Neural crest cell (in vitro differentiated cells): ENCODE measurements at regions not wholly inside any gene's neighbourhood (a gene's known extent, or its start where the extent isn't known, plus 50 kb on each side); places are given as distances from the start of the nearest gene placed in this dataset.

Source experiments
- DNase-seq: peaks from one replicate; pipeline ENCODE4 v3.0.0; 2021; ENCODE audit warnings: low read depth, mixed read lengths, low spot score
- H3K27ac Mint-ChIP-seq: one replicate; pipeline ENCODE4 v1.8.0; 2021; ENCODE audit warnings: mild to moderate bottlenecking, mixed read lengths; ENCODE audit not compliant: unreplicated experiment
- H3K27me3 Mint-ChIP-seq: 2 replicates; pipeline ENCODE4 v1.8.0; 2021; ENCODE audit warnings: low read depth, mild to moderate bottlenecking, mixed read lengths
- H3K36me3 Mint-ChIP-seq: 2 replicates; pipeline ENCODE4 v1.8.0; 2021; ENCODE audit warnings: low read depth, mild to moderate bottlenecking, mixed read lengths
- H3K4me1 Mint-ChIP-seq: 2 replicates; pipeline ENCODE4 v1.8.0; 2021; ENCODE audit warnings: mixed read lengths
- H3K4me3 Mint-ChIP-seq: one replicate; pipeline ENCODE4 v1.8.0; 2021; ENCODE audit warnings: mild to moderate bottlenecking, mixed read lengths
- H3K9me3 Mint-ChIP-seq: 2 replicates; pipeline ENCODE4 v1.8.0; 2021; ENCODE audit warnings: mixed read lengths
- TF ChIP-seq, protein P1 (sequence below): fragments of 200-600 bp; sonication (generic); conservative IDR thresholded peaks from 2 replicates; pipeline ENCODE4 v1.5.0; 2021; ENCODE audit warnings: antibody characterized with exemption, mild to moderate bottlenecking

GRCh38 chr2:84373391-84373790 is 85.7 kb downstream of the SUCLG1 start:
- Mint-ChIP-seq H3K4me1 (no peaks in the 10 kb centered on the region), H3K36me3 (no peaks in the 10 kb centered on the region), H3K27me3 (peaks cover 5% of the 10 kb centered on the region), H3K27ac (no peak overlapping the region), H3K9me3 (peaks cover 3% of the 10 kb centered on the region), H3K4me3 (no peak overlapping the region)
- DNase-seq, result no peak
- TF ChIP-seq, protein P1, sequence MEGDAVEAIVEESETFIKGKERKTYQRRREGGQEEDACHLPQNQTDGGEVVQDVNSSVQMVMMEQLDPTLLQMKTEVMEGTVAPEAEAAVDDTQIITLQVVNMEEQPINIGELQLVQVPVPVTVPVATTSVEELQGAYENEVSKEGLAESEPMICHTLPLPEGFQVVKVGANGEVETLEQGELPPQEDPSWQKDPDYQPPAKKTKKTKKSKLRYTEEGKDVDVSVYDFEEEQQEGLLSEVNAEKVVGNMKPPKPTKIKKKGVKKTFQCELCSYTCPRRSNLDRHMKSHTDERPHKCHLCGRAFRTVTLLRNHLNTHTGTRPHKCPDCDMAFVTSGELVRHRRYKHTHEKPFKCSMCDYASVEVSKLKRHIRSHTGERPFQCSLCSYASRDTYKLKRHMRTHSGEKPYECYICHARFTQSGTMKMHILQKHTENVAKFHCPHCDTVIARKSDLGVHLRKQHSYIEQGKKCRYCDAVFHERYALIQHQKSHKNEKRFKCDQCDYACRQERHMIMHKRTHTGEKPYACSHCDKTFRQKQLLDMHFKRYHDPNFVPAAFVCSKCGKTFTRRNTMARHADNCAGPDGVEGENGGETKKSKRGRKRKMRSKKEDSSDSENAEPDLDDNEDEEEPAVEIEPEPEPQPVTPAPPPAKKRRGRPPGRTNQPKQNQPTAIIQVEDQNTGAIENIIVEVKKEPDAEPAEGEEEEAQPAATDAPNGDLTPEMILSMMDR, result no peak

- TF ChIP-seq, protein P1, result no peak
- Mint-ChIP-seq H3K4me1 (no peaks in the 10 kb centered on the region), H3K27ac (no peak overlapping the region), H3K27me3 (peaks cover 9% of the 10 kb centered on the region), H3K4me3 (no peak overlapping the region), H3K36me3 (peaks cover 5% of the 10 kb centered on the region), H3K9me3 (peaks cover 23% of the 10 kb centered on the region)
- no peak for DNase-seq
Observed at GRCh38 chr2:84362541-84362940, 96.5 kb downstream of the SUCLG1 start.

- no peaks in the 10 kb centered on the region for H3K27me3 Mint-ChIP-seq
- TF ChIP-seq, protein P1, result no peak
- no peak overlapping the region for H3K27ac Mint-ChIP-seq
- no peaks in the 10 kb centered on the region for H3K36me3 Mint-ChIP-seq
- no peak overlapping the region for H3K4me3 Mint-ChIP-seq
- peaks cover 11% of the 10 kb centered on the region for H3K9me3 Mint-ChIP-seq
- no peak for DNase-seq
- H3K4me1 Mint-ChIP-seq, result no peaks in the 10 kb centered on the region
Observed at GRCh38 chr2:84338069-84338468, 121.0 kb downstream of the SUCLG1 start.

- TF ChIP-seq, protein P1, result no peak
- no peak for DNase-seq
- Mint-ChIP-seq H3K9me3 (peaks cover 4% of the 10 kb centered on the region), H3K4me1 (peaks cover 13% of the 10 kb centered on the region), H3K27me3 (no peaks in the 10 kb centered on the region), H3K4me3 (no peak overlapping the region), H3K27ac (peak overlapping the region; percentile 44), H3K36me3 (no peaks in the 10 kb centered on the region)
Observed at GRCh38 chr2:84327645-84328249, 131.3 kb downstream of the SUCLG1 start.

GRCh38 chr2:84326831-84327432 is 132.1 kb downstream of the SUCLG1 start:
- Mint-ChIP-seq H3K36me3 (no peaks in the 10 kb centered on the region), H3K27ac (no peak overlapping the region), H3K27me3 (no peaks in the 10 kb centered on the region), H3K4me1 (peaks cover 16% of the 10 kb centered on the region), H3K9me3 (peaks cover 4% of the 10 kb centered on the region), H3K4me3 (no peak overlapping the region)
- DNase-seq, result no peak
- TF ChIP-seq, protein P1, result no peak
